RWPE1 (cell line): ENCODE measurements at regions not wholly inside any gene's neighbourhood (a gene's known extent, or its start where the extent isn't known, plus 50 kb on each side); places are given as distances from the start of the nearest gene placed in this dataset.

Source experiments
- CTCF ChIA-PET: fragments of 350-600 bp; sonication (Branson Sonifier 250); formaldehyde crosslinking; extraction: SDS; loops from one replicate; lab custom pipeline; 2021; lab: Yijun Ruan, JAX
- POLR2A ChIA-PET: fragments of 400-600 bp; formaldehyde crosslinking; extraction: SDS; loops from one replicate; lab custom pipeline; 2020; ENCODE audit warnings: antibody characterized with exemption; ENCODE audit not compliant: low non-redundant PET; lab: Yijun Ruan, JAX
- DNase-seq: peaks from one replicate; pipeline ENCODE4 v3.0.0; 2012; ENCODE audit warnings: low spot score
- H3K27ac ChIP-seq: fragments of 450-650 bp; 2 replicates; pipeline ENCODE4 v1.5.1; 2017
- TF ChIP-seq, protein P1 (sequence below): fragments of 450-650 bp; conservative IDR thresholded peaks from 2 replicates; pipeline ENCODE4 v1.5.1; 2017; ENCODE audit warnings: low read depth, mild to moderate bottlenecking

DNA sequence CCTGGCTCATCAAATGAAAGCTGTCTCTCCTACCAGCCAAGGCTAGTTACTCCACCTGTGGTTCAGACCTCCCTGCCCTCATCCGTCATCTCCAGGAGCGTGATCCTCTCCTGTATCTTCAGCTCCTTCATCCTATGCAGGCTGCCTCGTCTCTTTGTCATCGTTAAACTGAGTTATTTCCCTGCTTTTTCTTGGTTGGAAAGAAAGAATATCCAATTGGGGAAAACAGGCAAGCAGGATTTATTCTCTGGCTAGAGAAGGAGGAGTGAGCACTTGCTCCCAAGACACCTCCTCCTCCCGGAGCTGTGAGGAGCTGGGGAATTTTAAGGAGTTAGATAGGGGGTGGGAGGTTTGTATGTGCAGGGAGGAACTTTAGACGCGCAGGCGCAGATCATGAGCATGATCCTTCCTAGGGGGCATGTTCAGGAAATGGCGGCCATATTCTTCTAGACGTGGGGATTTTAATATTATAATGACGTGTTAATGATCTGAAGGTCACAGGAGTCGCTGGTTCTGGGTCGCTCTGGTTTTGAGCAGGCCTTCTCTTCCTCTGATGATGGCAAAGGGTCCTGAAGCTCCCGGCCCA is 156.4 kb upstream of the KL start:
- TF ChIP-seq, protein P1, sequence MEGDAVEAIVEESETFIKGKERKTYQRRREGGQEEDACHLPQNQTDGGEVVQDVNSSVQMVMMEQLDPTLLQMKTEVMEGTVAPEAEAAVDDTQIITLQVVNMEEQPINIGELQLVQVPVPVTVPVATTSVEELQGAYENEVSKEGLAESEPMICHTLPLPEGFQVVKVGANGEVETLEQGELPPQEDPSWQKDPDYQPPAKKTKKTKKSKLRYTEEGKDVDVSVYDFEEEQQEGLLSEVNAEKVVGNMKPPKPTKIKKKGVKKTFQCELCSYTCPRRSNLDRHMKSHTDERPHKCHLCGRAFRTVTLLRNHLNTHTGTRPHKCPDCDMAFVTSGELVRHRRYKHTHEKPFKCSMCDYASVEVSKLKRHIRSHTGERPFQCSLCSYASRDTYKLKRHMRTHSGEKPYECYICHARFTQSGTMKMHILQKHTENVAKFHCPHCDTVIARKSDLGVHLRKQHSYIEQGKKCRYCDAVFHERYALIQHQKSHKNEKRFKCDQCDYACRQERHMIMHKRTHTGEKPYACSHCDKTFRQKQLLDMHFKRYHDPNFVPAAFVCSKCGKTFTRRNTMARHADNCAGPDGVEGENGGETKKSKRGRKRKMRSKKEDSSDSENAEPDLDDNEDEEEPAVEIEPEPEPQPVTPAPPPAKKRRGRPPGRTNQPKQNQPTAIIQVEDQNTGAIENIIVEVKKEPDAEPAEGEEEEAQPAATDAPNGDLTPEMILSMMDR: no peak
- no peak for DNase-seq
- ChIA-PET POLR2A (no interaction called here), CTCF (interaction anchor here (0.6 kb wide), 1 partner anchor 13 kb away, joined by 4 read pairs; no protein-coding TSS in a partner anchor)
- no peak overlapping the region for H3K27ac ChIP-seq

DNA sequence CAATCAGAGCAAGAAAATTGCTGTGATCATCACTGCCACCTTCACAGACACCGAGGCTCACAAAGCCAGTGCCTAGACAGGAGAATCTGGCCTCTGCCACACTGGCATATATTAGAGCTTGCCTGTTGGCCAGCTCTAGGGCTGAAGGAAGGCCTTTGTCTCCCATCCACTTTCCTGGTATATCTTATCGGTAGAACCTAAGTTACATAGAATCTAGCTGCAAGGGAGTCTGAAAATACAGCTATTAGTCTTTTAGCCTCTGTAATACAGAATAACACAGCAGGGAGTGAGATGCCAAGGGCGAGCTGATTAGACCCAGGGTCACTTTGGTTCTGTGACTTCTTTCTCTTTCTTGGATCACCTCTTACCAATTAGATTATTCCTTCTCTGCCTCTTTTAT is 154.9 kb upstream of the KL start:
- CTCF ChIA-PET: interaction anchor here (1.3 kb wide), 1 partner anchor 9 kb away, joined by 3 read pairs; no protein-coding TSS in a partner anchor
- TF ChIP-seq, protein P1: no peak
- H3K27ac ChIP-seq: no peak overlapping the region
- POLR2A ChIA-PET: no interaction called here
- no peak for DNase-seq

DNA sequence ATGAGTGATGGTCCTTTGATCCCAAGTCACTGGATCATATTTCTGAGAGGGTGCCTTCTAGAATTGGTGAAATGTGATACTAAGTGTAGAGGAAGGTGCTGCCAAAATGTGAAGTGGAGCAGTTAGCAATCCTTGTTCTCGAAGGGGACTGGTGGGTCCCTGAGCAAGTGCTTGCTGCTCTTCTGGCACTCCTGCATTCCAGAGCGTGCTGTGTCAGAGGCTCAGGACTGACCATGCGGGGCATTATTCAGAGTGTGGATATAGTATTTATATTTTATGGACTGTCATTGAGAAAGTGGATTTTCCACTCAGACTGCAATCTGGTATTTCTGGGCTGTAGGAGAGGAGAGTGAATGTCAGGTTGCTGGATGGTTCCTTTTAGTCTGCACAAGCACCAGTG is 152.6 kb upstream of the KL start:
- POLR2A ChIA-PET: no interaction called here
- CTCF ChIA-PET: no interaction called here
- DNase-seq: no peak

DNA sequence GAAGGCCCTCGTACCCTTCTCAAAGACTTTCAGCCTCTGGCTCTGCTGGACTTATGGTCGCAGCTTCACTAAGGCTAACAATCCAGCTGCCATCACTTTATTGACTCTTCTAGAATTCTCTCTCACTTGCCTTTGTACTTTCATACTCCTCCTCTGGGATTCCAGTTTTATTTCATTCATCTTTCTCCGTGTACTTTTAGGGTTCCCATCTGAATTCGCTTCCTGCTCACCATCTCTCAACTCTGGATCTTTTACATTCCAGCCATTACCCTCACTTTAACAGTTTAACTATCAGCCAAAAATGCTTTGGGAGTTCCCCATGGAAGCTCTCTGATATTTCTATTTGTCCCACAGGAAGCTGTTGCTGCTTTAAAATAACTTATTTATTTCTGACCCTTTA is 149.3 kb upstream of the KL start:
- TF ChIP-seq, protein P1: no peak
- H3K27ac ChIP-seq: no peak overlapping the region
- no peak for DNase-seq
- POLR2A ChIA-PET: no interaction called here
- CTCF ChIA-PET: no interaction called here

More for the DNA sequence above, 152.6 kb upstream of the KL start:
- no peak overlapping the region for H3K27ac ChIP-seq
- TF ChIP-seq, protein P1: no peak

DNA sequence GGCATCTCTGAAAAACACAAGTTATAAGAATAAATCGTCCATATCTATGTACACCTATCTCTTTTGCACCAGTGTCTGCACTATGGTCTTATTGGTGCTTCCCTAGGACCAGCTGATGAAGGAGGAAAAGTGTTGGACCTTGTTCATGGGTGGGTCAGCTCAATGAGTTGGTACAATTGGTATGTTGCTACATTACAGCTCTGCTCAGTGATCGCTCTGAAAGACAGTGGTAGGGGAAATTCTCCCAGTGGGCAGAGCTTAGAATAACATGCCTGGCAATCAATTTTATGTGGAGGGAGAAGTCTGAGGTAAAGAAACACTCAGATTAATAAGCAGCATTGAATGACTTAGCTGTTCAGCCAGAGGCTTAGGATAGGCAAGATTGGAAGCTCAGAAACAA is 138.7 kb upstream of the KL start:
- H3K27ac ChIP-seq: no peak overlapping the region
- POLR2A ChIA-PET: no interaction called here
- no peak for DNase-seq
- TF ChIP-seq, protein P1: no peak
- CTCF ChIA-PET: no interaction called here

DNA sequence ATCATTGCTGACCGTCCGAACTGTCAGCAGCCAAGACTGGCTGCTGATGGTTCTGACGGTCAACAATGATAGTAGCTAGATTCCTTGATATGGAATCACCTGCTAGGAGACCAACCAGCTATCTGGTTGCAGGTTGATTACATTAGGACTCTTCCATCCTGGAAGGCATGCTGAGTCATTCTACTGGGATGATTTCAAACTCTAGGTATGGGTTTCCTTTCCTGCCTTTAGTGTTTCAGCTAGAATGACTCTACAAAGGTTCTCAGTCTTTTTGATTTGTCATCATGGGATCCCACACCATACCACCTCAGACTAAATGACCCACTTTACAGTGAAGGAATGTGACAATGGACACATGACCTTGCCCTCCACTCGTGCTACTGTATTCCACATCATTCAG is 138.1 kb upstream of the KL start:
- CTCF ChIA-PET: no interaction called here
- peak; percentile 42 for DNase-seq
- POLR2A ChIA-PET: no interaction called here
- TF ChIP-seq, protein P1: no peak
- H3K27ac ChIP-seq: no peak overlapping the region
